ENCODE measurements at regions not wholly inside any gene's neighbourhood (a gene's known extent, or its start where the extent isn't known, plus 50 kb on each side); places are given as distances from the start of the nearest gene placed in this dataset.

DNA sequence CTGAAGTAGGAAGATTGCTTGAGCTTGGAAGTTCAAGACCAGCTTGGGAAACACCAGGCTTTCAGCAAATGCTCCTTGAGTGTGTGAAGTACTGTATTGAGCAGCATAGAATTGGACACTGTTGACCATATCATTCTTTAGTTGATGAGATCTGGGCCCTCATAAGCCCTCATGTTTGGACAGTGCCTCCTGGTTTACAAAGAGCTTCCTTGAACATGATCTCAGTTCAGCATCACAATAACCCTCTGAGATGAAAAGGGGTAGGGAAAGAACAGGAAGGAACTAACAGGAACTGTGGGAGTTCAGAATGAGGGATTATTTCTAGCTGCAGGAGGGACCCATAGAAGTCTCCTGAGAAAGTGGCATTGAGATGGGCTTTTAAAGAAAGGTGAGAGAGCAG is 153.2 kb downstream of the C12orf75 start:
- TF ChIP-seq POLR2A (IDR thresholded peaks at IDR 0.05; ENCODE audit: low read length) (no peak), GATA1 (IDR thresholded peaks at IDR 0.05; ENCODE audit: low read depth, low read length) (no peak)

Data from erythroblast (primary cell).